MM.1S (cell line): ENCODE measurements at regions not wholly inside any gene's neighbourhood (a gene's known extent, or its start where the extent isn't known, plus 50 kb on each side); places are given as distances from the start of the nearest gene placed in this dataset.
"Not testable (repeated sequence)": the region's sequence is repeated elsewhere in the genome, so short reads cannot be mapped to it uniquely, and the experiment has no call there.

Experiments
- DNase-seq: peaks from one replicate; pipeline ENCODE4 v3.0.0-alpha.2; 2015
- H2AFZ ChIP-seq: fragments of 300-600 bp; sonication (generic); 2 replicates; pipeline ENCODE4 v1.6.0; 2016; ENCODE audit warnings: antibody characterized with exemption, low read length
- H3F3A ChIP-seq: fragments of 300-600 bp; sonication (generic); 2 replicates; pipeline ENCODE4 v1.6.1; 2016; ENCODE audit warnings: mild to moderate bottlenecking, antibody characterized with exemption, low read length, moderate library complexity, mixed read lengths; ENCODE audit not compliant: insufficient read depth
- H3K27ac ChIP-seq: fragments of 300-600 bp; sonication (generic); 2 replicates; pipeline ENCODE4 v1.5.1; 2016; ENCODE audit warnings: mild to moderate bottlenecking, low read length
- H3K27me3 ChIP-seq: fragments of 300-600 bp; sonication (generic); replicated peaks from 2 replicates; pipeline ENCODE4 v1.6.0; 2016; ENCODE audit warnings: low read length; ENCODE audit not compliant: insufficient read depth
- H3K36me3 ChIP-seq: fragments of 300-600 bp; sonication (generic); replicated peaks from 2 replicates; pipeline ENCODE4 v1.6.1; 2016; ENCODE audit warnings: mild to moderate bottlenecking, low read length, mixed read lengths; ENCODE audit not compliant: insufficient read depth
- H3K4me1 ChIP-seq: fragments of 300-600 bp; sonication (generic); 2 replicates; pipeline ENCODE4 v1.6.1; 2016; ENCODE audit warnings: low read length, mixed read lengths
- H3K4me2 ChIP-seq: fragments of 300-600 bp; sonication (generic); 2 replicates; pipeline ENCODE4 v1.6.0; 2016; ENCODE audit warnings: low read depth, low read length
- H3K4me3 ChIP-seq: fragments of 300-600 bp; sonication (generic); 2 replicates; pipeline ENCODE4 v1.5.1; 2016; ENCODE audit warnings: low read length, mixed read lengths
- H3K79me2 ChIP-seq: fragments of 300-600 bp; sonication (generic); 2 replicates; pipeline ENCODE4 v1.6.1; 2016; ENCODE audit warnings: mixed run types, low read length, mixed read lengths
- H3K9ac ChIP-seq: fragments of 300-600 bp; sonication (generic); 2 replicates; pipeline ENCODE4 v1.6.1; 2016; ENCODE audit warnings: low read length, mixed read lengths
- H3K9me2 ChIP-seq: fragments of 300-600 bp; sonication (generic); replicated peaks from 2 replicates; pipeline ENCODE4 v1.6.1; 2016; ENCODE audit warnings: mild to moderate bottlenecking, low read length, mixed read lengths; ENCODE audit not compliant: insufficient read depth
- H3K9me3 ChIP-seq: fragments of 300-600 bp; sonication (generic); replicated peaks from 2 replicates; pipeline ENCODE4 v1.6.1; 2016; ENCODE audit warnings: mild to moderate bottlenecking, low read length, mixed read lengths; ENCODE audit not compliant: insufficient read depth
- H4K20me1 ChIP-seq: fragments of 300-600 bp; sonication (generic); 2 replicates; pipeline ENCODE4 v1.6.1; 2016; ENCODE audit warnings: mild to moderate bottlenecking, low read length, moderate library complexity, mixed read lengths; ENCODE audit not compliant: insufficient read depth
- CTCF ChIP-seq: fragments of 300-600 bp; sonication (generic); IDR thresholded peaks from 2 replicates; pipeline ENCODE4 v1.5.1; 2016; ENCODE audit warnings: antibody characterized with exemption, low read length, mixed read lengths
- EZH2 ChIP-seq: fragments of 300-600 bp; sonication (generic); optimal IDR thresholded peaks from 2 replicates; pipeline ENCODE3; 2017; ENCODE audit warnings: low read depth, mild to moderate bottlenecking, antibody characterized with exemption, low read length, mixed read lengths
- EZH2phosphoT487 ChIP-seq: fragments of 300-600 bp; sonication (generic); IDR thresholded peaks from 2 replicates; pipeline ENCODE4 v1.6.1; 2018; ENCODE audit warnings: antibody characterized with exemption, low read length

DNA sequence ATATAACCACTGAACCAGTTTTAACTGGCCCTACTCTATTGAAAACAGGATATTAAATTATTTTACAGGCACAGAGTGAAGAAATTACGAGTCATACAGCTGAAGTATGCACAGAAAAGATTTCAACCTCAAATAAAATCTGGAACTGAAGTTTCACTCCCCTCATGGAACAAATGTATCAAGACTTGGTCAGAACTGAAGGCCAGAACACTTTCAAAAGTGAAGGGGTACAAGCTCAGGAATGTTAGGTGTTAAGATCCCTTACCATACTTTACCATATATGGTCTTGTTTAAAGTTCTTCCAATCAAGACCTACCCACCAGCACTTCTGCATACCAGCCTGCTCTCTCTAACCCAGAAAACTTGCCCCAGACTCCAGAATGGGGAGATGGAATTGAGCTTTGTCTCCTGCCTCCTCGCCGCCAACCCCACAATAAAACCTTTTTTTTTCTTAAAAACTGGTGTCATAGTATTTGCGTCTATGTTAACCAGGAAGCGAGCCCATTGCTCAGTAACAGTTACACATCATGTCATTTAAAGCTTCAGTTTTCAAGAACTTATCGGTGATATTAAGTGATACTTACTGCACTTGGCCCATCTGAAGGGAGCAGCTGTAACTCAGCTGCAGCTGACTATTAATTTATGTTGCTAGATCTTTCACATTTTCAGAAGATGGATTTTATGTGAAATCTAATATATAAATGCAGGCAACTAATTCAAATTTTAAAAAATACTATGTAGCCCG, 59.9 kb downstream of the OXSM start:
- TF ChIP-seq EZH2: no peak
- no peak overlapping the region for H3K4me2 ChIP-seq
- H3K9me3 ChIP-seq: no peaks in the 10 kb centered on the region
- H3K9me2 ChIP-seq: no peaks in the 10 kb centered on the region
- no peaks in the 10 kb centered on the region for H3K36me3 ChIP-seq
- no peaks in the 10 kb centered on the region for H3K79me2 ChIP-seq
- H3K27ac ChIP-seq: no peak overlapping the region
- H3K27me3 ChIP-seq: no peaks in the 10 kb centered on the region
- no peak for DNase-seq
- no peak overlapping the region for H3K9ac ChIP-seq
- H3F3A ChIP-seq: no peaks in the 10 kb centered on the region
- no peaks in the 10 kb centered on the region for H4K20me1 ChIP-seq
- no peaks in the 10 kb centered on the region; the same call in 1 of the 2 replicates for H3K4me1 ChIP-seq
- no peak overlapping the region for H3K4me3 ChIP-seq
- no peak overlapping the region for H2AFZ ChIP-seq

- not testable (repeated sequence) for H3K9me3 ChIP-seq, H3K4me1 ChIP-seq, DNase-seq, H3F3A ChIP-seq, H3K4me3 ChIP-seq, H2AFZ ChIP-seq, H3K27ac ChIP-seq, H3K9me2 ChIP-seq, H3K36me3 ChIP-seq, H3K27me3 ChIP-seq, H4K20me1 ChIP-seq, H3K4me2 ChIP-seq, H3K79me2 ChIP-seq, H3K9ac ChIP-seq
Measured at GRCh38 chr3:25851693-25852259, 61.9 kb downstream of the OXSM start.

DNA sequence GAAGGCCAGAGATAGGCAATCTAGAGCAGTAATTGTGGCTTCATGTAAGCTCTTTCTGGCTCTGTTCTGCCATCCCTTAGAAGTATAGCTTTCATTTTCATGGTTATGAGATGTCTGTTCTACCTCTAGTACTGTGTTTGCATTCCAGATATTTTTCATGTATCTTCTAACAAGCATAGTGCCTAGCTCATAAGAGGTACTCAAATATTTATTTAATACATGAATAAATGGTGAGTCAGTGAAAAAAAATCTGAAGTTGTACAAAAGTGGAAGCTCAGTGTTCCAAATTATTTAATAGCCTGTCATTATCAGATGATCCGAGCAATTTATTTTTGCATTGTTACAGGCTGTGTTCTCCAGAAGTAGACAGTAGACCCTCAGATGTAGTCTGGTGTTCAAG, 64.3 kb downstream of the OXSM start:
- TF ChIP-seq EZH2phosphoT487: no peak
- no peak for TF ChIP-seq CTCF
- TF ChIP-seq EZH2: no peak
- H3K27ac ChIP-seq: no peak overlapping the region

DNA sequence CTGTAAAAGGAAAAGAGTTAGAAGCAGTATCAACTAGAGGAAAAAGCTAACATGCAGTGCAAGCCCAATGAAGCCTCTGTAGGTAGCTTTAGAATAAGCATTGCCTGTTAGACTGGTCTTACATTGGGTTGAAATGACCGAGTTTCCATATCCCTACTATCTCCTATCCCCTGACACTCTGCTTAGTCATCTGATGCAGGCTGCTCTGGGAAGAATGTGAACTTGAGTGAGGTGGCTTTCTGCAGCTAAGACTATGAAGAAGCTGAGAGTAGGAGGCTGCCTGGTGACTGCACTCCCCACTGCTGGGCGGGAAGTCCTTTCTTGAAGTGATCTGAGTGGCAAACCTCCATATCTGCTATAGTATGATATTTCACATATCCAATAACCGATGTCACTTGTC, 64.7 kb downstream of the OXSM start:
- H2AFZ ChIP-seq: no peak overlapping the region
- no peaks in the 10 kb centered on the region for H4K20me1 ChIP-seq
- H3K27ac ChIP-seq: no peak overlapping the region
- no peaks in the 10 kb centered on the region for H3F3A ChIP-seq
- H3K9ac ChIP-seq: no peak overlapping the region
- no peak overlapping the region for H3K4me3 ChIP-seq
- H3K4me1 ChIP-seq: peaks cover 14% of the 10 kb centered on the region; the same call in 1 of the 2 replicates
- H3K36me3 ChIP-seq: no peaks in the 10 kb centered on the region
- TF ChIP-seq CTCF (no peak), EZH2phosphoT487 (no peak), EZH2 (no peak)
- no peaks in the 10 kb centered on the region for H3K9me3 ChIP-seq
- DNase-seq: no peak
- no peaks in the 10 kb centered on the region for H3K79me2 ChIP-seq
- H3K27me3 ChIP-seq: no peaks in the 10 kb centered on the region
- no peaks in the 10 kb centered on the region for H3K9me2 ChIP-seq
- no peak overlapping the region for H3K4me2 ChIP-seq

More for the DNA sequence above, 64.3 kb downstream of the OXSM start:
- Histone ChIP-seq H3K4me3 (no peak overlapping the region), H3K9me3 (no peaks in the 10 kb centered on the region), H3F3A (no peaks in the 10 kb centered on the region), H3K4me2 (no peak overlapping the region), H4K20me1 (no peaks in the 10 kb centered on the region), H3K27me3 (no peaks in the 10 kb centered on the region), H3K9me2 (no peaks in the 10 kb centered on the region), H2AFZ (no peak overlapping the region), H3K79me2 (no peaks in the 10 kb centered on the region), H3K36me3 (no peaks in the 10 kb centered on the region), H3K9ac (no peak overlapping the region), H3K4me1 (peaks cover 14% of the 10 kb centered on the region; the same call in 1 of the 2 replicates)
- DNase-seq: no peak
